HepG2 (cell line): ENCODE measurements at regions not wholly inside any gene's neighbourhood (a gene's known extent, or its start where the extent isn't known, plus 50 kb on each side); places are given as distances from the start of the nearest gene placed in this dataset.

Source experiments
- ATAC-seq: fragments of 200-7000 bp; cut with Tn5 transposase; 3 replicates; pipeline ENCODE4 v1.9.1; 2020; ENCODE audit warnings: mild to moderate bottlenecking, moderate library complexity
- BruUV-seq: library from RNA; stranded (reverse); fragments of 400-500 nt; replicated peaks from 2 replicates; lab custom pipeline; 2021; lab: Mats Ljungman, UMichigan
- CTCF ChIA-PET: fragments of 300-600 bp; formaldehyde crosslinking; extraction: SDS; loops from one replicate; lab custom pipeline; 2021; ENCODE audit warnings: low total read pairs, inconsistent platforms, low intra/inter-chr PET ratio; lab: Yijun Ruan, JAX
- POLR2A ChIA-PET: fragments of 350-600 bp; sonication (Branson Sonifier 250); formaldehyde crosslinking; loops from one replicate; lab custom pipeline; 2020; ENCODE audit warnings: antibody characterized with exemption, inconsistent platforms; lab: Yijun Ruan, JAX
- DNase-seq: peaks from one replicate; pipeline ENCODE4 v3.0.0-alpha.2; 2015; ENCODE audit warnings: low spot score
- FAIRE-seq: peaks from 3 replicates; lab custom pipeline; 2011; peaks lifted over from hg19 to GRCh38; lab: Jason Lieb, UNC
- H2AFZ ChIP-seq: one replicate; pipeline ENCODE4 v1.6.1; 2011; ENCODE audit warnings: low read length, inconsistent platforms
- H3K27ac ChIP-seq: fragments of 300-600 bp; 3 replicates; pipeline ENCODE4 v1.8.0; 2011; ENCODE audit warnings: mixed run types, mild to moderate bottlenecking, mixed read lengths, low read length, inconsistent platforms; ENCODE audit not compliant: insufficient read depth; ENCODE audit errors: extremely low read length
- H3K27me3 ChIP-seq, 2 experiments: fragments of 200-600 bp in 1 of 2; 2 replicates in 1 of 2; 3 replicates in 1 of 2; pipeline versions ENCODE4 v1.6.0 to v1.8.0; 2011; ENCODE audit warnings: low read length in 2 of 2, mild to moderate bottlenecking in 2 of 2, moderate library complexity in 2 of 2, inconsistent platforms in 1 of 2; ENCODE audit not compliant: insufficient read depth in 2 of 2, control insufficient read depth in 1 of 2
- H3K36me3 ChIP-seq, 2 experiments: fragments of 200-600 bp in 1 of 2; replicated peaks in 1 of 2; 2 replicates in 1 of 2; 3 replicates in 1 of 2; pipeline versions ENCODE4 v1.5.1 to v1.8.0; 2011; ENCODE audit warnings: low read length in 2 of 2, inconsistent platforms in 1 of 2; ENCODE audit not compliant: insufficient read depth in 2 of 2, control insufficient read depth in 1 of 2
- H3K4me1 ChIP-seq: 2 replicates; pipeline ENCODE4 v1.5.1; 2012; ENCODE audit warnings: low read length, inconsistent platforms; ENCODE audit not compliant: insufficient read depth
- H3K4me2 ChIP-seq: 2 replicates; pipeline ENCODE4 v1.6.0; 2011; ENCODE audit warnings: low read depth, low read length, inconsistent platforms
- H3K4me3 ChIP-seq, 3 experiments: fragments of 200-600 bp in 1 of 3; sonication (generic), shearing (Covaris generic) in 1 of 3; replicated peaks in 1 of 3; 2 replicates each; pipeline ENCODE4 v1.5.1; 2011 to 2016; ENCODE audit warnings: low read length in 3 of 3, inconsistent platforms in 2 of 3, low read depth in 2 of 3, mild to moderate bottlenecking in 2 of 3, control low read depth in 1 of 3, mixed read lengths in 1 of 3; ENCODE audit not compliant: insufficient read depth in 1 of 3
- H3K79me2 ChIP-seq: one replicate; pipeline ENCODE4 v1.6.1; 2011; ENCODE audit warnings: low read length, inconsistent platforms; ENCODE audit not compliant: insufficient read depth
- H3K9ac ChIP-seq: 2 replicates; pipeline ENCODE4 v1.6.0; 2011; ENCODE audit warnings: mild to moderate bottlenecking, low read depth, low read length, inconsistent platforms; ENCODE audit not compliant: insufficient read depth
- H3K9me3 ChIP-seq: 2 replicates; pipeline ENCODE4 v1.5.1; 2012; ENCODE audit warnings: mild to moderate bottlenecking, low read length
- H4K20me1 ChIP-seq: 2 replicates; pipeline ENCODE4 v1.6.0; 2011; ENCODE audit warnings: inconsistent platforms, mild to moderate bottlenecking, low read length, moderate library complexity; ENCODE audit not compliant: insufficient read depth
- DNMT1 ChIP-seq: sonication (generic); formaldehyde crosslinking; IDR thresholded peaks from 2 replicates; pipeline ENCODE4 v1.5.1; 2020; ENCODE audit warnings: mild to moderate bottlenecking, missing genetic modification reagents
- MIXL1 ChIP-seq: IDR thresholded peaks from 2 replicates; pipeline ENCODE4 v1.6.1; 2016
- ZNF326 ChIP-seq: sonication (generic); formaldehyde crosslinking; IDR thresholded peaks from 2 replicates; pipeline ENCODE4 v1.4.0; 2020; ENCODE audit warnings: missing genetic modification reagents, borderline replicate concordance
- ZNF512B ChIP-seq: sonication (generic); formaldehyde crosslinking; IDR thresholded peaks from 2 replicates; pipeline ENCODE4 v1.5.1; 2020; ENCODE audit warnings: missing genetic modification reagents, mild to moderate bottlenecking, borderline replicate concordance
- ZNF850 ChIP-seq: sonication (generic); formaldehyde crosslinking; conservative IDR thresholded peaks from 2 replicates; pipeline ENCODE4 v1.9.0; 2021; ENCODE audit warnings: mild to moderate bottlenecking, missing genetic modification reagents
- ZNF891 ChIP-seq: sonication (generic); formaldehyde crosslinking; IDR thresholded peaks from 2 replicates; pipeline ENCODE4 v1.5.0; 2020; ENCODE audit warnings: mild to moderate bottlenecking, missing genetic modification reagents
- WGBS: methylation state at CpG from one replicate; pipeline ENCODE4 v1.1.6; 2017; ENCODE audit warnings: low lambda C conversion rate; 5-methylcytosine and 5-hydroxymethylcytosine counted together
- in situ Hi-C: cut with HindIII; loops from 2 replicates; pipeline ENCODE4 v1.10.0; 2017; ENCODE audit warnings: low pct_unique_long_range_greater_than_20kb; ENCODE audit not compliant: extremely low pct_ligation_motif_present
- intact Hi-C: fragments of 100-400 bp; cut with micrococcal nuclease; formaldehyde crosslinking; loops from one replicate; pipeline ENCODE4 v1.10.0; 2022; ENCODE audit not compliant: unreplicated experiment
- TF ChIP-seq, protein P1 (sequence below): sonication (generic); formaldehyde crosslinking; IDR thresholded peaks from 2 replicates; pipeline ENCODE4 v1.5.0; 2020; ENCODE audit warnings: missing genetic modification reagents, mild to moderate bottlenecking, borderline replicate concordance
- TF ChIP-seq, protein P2 (sequence below): sonication (generic); formaldehyde crosslinking; IDR thresholded peaks from 2 replicates; pipeline ENCODE4 v1.4.0; 2020; ENCODE audit warnings: mild to moderate bottlenecking, missing genetic modification reagents
- TF ChIP-seq, protein P3 (sequence below): sonication (generic); formaldehyde crosslinking; IDR thresholded peaks from 2 replicates; pipeline ENCODE4 v1.4.0; 2020; ENCODE audit warnings: mild to moderate bottlenecking, missing genetic modification reagents

DNA sequence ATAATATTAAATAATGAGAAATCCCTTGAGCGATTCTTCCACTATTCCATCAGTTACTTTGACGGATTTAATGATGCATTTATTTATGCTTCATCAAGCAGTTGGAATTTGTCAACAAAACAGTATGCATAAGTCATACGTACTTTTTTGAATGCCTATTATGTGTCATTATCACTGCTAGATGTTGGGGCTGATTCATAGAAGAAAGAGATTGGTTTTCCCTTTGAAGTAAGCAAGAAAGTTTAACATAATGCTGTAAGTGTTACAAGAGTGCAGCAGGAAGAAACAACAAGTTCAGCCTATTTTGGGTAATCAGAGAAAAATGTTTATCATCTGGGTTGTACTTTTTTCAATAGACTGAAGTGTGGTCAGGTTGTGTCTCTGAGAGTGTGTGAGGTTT, 121.2 kb upstream of the RANBP3L start (continued):
- TF ChIP-seq ZNF512B (CRISPR knock-in tag) (no peak), ZNF326 (no peak)
- TF ChIP-seq, protein P1, sequence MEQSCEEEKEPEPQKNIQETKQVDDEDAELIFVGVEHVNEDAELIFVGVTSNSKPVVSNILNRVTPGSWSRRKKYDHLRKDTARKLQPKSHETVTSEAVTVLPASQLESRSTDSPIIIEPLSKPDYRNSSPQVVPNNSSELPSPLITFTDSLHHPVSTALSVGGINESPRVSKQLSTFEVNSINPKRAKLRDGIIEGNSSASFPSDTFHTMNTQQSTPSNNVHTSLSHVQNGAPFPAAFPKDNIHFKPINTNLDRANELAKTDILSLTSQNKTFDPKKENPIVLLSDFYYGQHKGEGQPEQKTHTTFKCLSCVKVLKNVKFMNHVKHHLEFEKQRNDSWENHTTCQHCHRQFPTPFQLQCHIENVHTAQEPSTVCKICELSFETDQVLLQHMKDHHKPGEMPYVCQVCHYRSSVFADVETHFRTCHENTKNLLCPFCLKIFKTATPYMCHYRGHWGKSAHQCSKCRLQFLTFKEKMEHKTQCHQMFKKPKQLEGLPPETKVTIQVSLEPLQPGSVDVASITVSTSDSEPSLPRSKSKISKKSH (CRISPR knock-in tag) = no peak

DNA sequence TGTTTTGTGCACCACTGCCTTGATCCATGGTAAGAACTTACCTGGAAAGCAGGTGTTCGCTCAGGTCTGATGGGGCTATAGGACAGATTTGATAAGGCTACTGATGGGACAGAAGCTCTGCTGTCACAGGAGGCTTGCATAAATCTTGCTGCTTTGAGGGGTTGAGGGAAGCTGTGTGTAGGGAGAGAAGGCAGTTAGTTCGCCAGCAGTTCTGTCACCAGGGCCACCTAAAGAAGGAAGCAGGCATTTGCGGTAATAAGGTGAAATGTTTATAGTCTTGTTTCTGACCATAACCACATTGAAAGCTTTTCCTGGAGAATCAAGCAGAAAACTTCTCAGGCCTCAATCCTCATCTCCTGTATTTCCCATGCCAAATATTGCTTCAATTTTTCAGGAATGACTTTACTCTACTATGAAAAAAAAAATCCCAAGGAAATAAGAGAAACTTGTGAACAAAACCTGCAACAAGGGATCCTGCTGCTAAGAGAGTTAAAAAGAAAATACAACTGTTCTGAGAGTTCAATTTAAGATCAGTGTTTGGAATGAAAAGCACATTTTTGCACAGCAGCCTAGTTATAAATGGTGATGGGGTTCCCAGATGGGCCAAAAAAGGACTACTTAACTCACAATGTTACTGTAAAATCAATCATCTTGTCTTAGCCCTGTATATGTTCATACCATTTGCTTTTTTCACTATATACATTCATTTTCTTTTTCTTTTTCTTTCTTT, 122.0 kb upstream of the RANBP3L start:
- CTCF ChIA-PET = no interaction called here
- intact Hi-C loops = no loop called here
- Histone ChIP-seq H3K4me1 (no peaks in the 10 kb centered on the region), H4K20me1 (no peaks in the 10 kb centered on the region), H3K27ac (no peak overlapping the region), H3K9me3 (no peaks in the 10 kb centered on the region), H3K36me3 (no peaks in the 10 kb centered on the region), H3K4me3 (no peak overlapping the region), H3K27me3 (no peaks in the 10 kb centered on the region), H3K79me2 (no peaks in the 10 kb centered on the region), H3K9ac (no peak overlapping the region), H3K4me2 (no peak overlapping the region), H2AFZ (no peak overlapping the region)
- DNase-seq = no peak
- 33% methylated on average over 3 of the region's 3 CpGs for WGBS
- FAIRE-seq = no peak
- POLR2A ChIA-PET = no interaction called here
- ATAC-seq = no peak
- no TSS peak for BruUV-seq
- in situ Hi-C loops = no loop called here
- TF ChIP-seq ZNF850 (CRISPR knock-in tag) = no peak
- TF ChIP-seq, protein P2, sequence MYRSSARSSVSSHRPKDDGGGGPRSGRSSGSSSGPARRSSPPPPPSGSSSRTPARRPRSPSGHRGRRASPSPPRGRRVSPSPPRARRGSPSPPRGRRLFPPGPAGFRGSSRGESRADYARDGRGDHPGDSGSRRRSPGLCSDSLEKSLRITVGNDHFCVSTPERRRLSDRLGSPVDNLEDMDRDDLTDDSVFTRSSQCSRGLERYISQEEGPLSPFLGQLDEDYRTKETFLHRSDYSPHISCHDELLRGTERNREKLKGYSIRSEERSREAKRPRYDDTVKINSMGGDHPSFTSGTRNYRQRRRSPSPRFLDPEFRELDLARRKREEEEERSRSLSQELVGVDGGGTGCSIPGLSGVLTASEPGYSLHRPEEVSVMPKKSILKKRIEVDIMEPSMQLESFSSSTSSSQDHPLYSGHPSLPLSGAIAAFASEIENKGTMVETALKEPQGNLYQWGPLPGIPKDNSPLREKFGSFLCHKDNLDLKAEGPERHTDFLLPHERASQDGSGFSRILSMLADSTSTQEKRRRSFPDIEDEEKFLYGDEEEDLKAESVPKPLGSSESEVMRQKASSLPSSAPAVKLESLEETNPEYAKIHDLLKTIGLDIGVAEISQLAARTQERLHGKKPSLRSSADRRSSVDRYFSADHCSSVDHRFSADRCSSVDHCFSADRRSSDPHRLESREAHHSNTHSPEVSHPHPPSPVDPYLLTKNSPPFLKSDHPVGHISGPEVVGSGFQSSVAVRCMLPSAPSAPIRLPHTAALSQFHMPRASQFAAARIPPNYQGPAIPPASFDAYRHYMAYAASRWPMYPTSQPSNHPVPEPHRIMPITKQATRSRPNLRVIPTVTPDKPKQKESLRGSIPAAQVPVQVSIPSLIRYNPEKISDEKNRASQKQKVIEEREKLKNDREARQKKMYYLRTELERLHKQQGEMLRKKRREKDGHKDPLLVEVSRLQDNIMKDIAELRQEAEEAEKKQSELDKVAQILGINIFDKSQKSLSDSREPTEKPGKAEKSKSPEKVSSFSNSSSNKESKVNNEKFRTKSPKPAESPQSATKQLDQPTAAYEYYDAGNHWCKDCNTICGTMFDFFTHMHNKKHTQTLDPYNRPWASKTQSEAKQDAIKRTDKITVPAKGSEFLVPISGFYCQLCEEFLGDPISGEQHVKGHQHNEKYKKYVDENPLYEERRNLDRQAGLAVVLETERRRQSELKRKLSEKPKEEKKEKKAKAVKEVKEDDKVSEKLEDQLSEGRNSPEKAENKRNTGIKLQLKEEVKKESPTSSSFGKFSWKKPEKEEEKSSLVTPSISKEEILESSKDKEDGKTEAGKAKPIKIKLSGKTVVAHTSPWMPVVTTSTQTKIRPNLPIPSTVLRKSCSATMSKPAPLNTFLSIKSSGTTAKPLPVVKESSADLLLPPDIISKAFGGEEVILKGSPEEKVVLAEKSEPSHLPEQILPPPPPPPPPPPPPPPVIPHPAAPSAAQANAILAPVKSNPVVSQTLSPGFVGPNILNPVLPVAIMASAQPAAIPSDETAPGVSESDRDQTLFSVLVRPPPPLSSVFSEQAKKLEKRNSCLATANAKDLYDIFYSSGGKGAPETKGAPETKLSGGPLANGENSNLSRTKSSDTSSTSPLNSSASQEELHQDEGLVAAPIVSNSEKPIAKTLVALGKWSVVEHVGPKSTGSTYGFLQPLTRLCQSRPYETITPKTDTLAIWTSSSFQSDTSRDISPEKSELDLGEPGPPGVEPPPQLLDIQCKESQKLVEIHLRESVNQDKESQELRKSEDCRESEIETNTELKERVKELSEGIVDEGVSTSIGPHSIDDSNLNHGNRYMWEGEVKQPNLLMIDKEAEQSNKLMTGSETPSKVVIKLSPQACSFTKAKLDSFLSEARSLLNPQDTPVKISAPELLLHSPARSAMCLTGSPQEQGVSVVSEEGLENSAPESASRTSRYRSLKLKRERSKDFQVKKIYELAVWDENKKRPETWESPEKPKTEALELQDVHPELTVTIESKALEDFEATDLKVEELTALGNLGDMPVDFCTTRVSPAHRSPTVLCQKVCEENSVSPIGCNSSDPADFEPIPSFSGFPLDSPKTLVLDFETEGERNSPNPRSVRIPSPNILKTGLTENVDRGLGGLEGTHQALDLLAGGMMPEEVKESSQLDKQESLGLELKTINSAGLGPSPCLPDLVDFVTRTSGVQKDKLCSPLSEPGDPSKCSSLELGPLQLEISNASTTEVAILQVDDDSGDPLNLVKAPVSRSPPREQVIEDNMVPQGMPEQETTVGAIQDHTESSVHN (CRISPR knock-in tag) = no peak
- TF ChIP-seq, protein P3, sequence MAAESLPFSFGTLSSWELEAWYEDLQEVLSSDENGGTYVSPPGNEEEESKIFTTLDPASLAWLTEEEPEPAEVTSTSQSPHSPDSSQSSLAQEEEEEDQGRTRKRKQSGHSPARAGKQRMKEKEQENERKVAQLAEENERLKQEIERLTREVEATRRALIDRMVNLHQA (CRISPR knock-in tag) = no peak
- TF ChIP-seq ZNF891 (CRISPR knock-in tag) = no peak
- no peak for TF ChIP-seq MIXL1 (CRISPR knock-in tag)
- no peak for TF ChIP-seq DNMT1 (CRISPR knock-in tag)
